ENCODE measurements at regions not wholly inside any gene's neighbourhood (a gene's known extent, or its start where the extent isn't known, plus 50 kb on each side); places are given as distances from the start of the nearest gene placed in this dataset.

DNA sequence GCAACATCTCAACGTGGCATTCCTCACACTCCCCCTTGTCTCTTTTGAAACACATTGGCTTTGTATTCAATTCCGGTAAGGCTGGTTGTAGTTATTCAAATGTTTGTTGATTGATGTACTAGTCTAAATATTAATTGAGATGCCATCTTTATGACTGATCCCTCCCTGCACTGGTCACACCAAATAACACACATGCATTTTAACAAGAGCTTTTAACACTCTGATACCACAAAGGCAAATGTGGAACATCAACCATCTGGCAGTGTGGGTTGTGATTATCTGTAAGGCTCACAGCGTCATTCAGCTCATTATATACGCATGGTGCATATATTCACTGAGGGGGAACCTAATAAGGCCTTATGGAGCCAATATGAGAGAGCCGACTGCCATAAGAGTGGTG lies 305.0 kb downstream of the TENT4A start:
- DNase-seq, result no peak

- no peak for DNase-seq
Measured at GRCh38 chr5:7018601-7019000, 305.4 kb downstream of the TENT4A start.

- DNase-seq, result no peak
Measured at GRCh38 chr5:7036192-7036835, 323.1 kb downstream of the TENT4A start.

- DNase-seq, result no peak
Measured at GRCh38 chr5:7039074-7039473, 325.8 kb downstream of the TENT4A start.

GRCh38 chr5:7040111-7040510 lies 326.9 kb downstream of the TENT4A start:
- no peak for DNase-seq

GRCh38 chr5:7043797-7044196 lies 330.6 kb downstream of the TENT4A start:
- DNase-seq, result no peak

DNA sequence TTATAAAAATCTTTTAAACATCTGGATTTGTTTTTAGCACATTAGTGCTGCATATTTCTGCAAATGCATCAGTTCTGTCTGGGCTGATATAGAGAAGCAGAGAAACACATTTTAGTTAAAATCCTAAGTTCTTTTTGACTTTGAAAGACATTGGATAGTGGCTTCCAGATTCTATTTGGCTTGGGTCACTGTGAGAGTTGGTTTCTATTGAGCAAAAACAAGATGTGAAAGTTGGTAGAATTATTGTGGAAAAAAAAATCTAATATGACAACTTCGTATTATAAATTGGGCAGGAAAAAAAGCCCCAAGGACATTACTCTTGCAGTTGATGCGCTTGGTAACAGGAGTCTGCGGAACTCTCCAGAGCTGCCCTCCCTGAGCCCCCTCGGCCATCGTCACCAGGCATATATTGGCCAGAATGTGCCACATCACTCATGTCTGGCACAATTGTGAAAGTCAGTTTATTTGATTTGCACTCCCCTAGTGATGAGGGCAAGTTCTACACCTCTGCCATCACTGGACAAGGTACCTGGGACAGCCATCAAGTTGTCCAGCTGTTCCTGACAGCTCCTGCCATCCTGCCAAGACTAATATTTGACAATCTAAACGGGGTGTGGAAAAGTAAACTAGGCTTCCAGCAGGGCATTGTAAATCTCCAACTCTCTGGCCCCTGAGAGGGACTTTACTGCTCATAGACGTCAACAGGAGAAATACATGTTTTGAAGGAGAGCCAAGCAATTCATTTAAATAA lies 334.5 kb downstream of the TENT4A start:
- DNase-seq, result no peak

DNA sequence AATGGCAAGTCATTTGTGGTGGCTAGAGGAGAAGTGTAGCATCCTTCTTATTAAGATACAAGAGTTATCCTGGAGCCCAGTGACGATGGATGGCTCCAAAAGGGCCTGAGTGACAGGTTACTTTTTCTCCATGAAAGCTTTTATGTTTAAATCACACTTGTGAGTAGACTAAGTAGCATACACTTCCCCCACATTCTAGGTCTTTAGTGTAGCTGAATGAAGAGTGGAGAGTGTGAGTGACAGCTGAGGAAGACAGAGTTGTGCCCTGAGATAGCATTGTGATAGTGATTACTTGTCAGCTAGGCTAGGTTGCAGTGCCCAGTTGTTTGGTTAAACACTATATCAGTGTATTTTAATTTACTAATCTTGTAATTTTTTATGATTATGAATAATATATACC lies 337.8 kb downstream of the TENT4A start:
- DNase-seq, result no peak

DNA sequence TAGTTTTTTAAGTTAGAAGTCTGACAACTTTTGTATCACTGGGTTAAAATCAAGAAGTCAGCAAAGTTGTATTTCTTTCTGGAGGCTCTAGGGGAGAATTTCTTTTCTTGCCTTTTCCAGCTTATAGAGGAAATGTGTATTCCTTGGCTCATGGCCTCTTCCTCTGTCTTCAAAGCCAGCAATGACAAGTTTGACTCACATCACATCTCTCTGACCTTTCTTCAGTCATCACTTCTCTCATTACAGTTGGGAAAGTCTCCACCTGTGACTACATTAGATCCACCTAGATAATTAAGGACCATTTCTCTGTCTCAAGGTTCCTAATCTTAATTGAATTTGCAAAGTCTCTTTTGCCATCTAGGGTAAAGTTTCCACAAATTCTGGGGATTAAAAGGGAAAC lies 339.9 kb downstream of the TENT4A start:
- no peak for DNase-seq

DNA sequence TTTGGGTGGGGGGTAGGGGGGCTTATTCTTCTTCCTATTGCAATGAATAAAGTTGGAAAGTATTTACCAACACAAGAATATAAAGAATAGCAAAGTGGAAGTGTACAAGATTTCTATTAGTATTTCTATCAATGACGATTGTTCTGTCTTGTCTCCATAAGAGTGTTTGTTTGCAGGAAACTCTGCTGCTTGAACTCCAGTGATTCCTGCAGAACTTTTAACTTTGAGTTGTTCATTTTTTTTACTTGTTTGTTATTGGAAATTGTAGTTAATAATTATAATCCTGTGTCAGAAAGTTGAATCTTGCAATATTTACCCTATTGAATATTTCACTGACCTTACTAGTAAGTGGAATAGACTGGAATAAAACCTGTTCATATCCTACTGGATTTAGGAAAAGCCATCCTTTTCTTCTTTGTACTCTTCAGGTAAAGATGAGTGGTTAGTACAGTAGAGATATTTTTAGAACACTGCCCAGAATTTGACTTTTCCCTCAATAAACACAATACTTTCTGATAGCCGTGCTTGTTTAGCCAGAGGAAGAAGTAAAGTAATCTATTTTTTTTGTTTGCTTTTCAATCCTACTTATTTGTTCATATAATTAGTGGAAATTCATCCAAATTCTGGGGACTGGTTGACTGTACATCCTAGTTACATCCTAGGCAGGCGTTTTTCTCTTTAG lies 340.4 kb downstream of the TENT4A start:
- DNase-seq, result no peak

- no peak for DNase-seq
Measured at GRCh38 chr5:7066471-7067235, 329.3 kb upstream of the ADCY2 start.

DNA sequence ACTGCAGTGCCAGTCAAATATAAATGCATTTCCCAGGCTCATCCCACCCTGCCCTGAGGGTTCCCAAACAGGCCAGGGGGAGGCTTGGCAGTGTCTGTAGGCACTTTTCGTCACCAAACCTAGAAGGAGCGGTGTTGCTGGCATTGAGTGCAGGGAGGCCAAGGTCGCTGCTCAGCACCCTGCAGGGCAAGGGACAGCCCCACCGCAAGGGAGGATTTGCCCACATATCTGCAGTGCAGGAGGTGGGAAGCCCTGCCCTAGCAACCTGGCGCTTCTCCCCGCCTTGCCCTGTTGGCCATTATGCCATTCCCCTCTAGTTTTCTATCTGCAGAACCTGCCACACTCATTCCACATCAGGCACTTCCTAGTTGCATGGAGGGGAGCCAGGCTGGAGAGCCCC lies 327.8 kb upstream of the ADCY2 start:
- DNase-seq, result no peak

DNA sequence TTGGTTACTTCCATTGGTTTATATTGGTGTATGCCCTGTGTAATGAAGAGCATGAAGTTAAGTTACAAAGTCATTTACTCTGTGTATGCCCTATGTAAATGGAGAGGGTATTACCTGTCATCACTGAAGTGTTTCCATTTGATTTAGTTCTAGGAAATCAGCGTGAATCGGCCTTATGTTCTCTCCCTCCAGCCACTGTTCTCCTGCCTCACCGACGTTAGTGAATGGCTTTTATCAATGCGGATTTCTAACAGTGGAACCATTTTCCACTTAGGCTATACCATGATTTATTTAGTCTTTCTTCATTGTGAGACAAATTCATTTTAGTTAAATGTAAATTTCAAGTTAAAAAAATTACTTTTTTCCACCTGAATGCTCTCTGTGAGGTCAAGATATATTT lies 327.0 kb upstream of the ADCY2 start:
- DNase-seq, result no peak

DNA sequence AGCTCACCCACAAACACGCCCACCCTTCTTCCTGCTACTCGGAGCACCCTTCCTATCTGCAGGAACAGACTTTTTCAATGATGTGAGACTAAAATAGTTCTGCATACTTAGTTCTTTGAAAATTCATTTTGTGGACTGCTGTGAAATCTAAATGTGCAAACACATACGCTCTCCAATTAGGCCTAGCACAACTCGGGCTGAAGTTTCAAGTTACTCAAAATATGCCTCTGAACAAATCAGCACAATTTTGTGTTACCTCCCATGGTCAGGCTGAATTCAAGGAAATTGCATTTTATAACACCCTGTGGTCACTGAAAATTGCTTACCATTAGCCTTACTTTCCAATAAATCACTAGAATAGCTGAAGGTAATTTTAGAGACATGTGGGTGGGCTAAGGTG lies 323.8 kb upstream of the ADCY2 start:
- no peak for DNase-seq

- DNase-seq, result no peak
Measured at GRCh38 chr5:7073666-7074065, 322.3 kb upstream of the ADCY2 start.

GRCh38 chr5:7074176-7074575 lies 321.8 kb upstream of the ADCY2 start:
- no peak for DNase-seq

DNA sequence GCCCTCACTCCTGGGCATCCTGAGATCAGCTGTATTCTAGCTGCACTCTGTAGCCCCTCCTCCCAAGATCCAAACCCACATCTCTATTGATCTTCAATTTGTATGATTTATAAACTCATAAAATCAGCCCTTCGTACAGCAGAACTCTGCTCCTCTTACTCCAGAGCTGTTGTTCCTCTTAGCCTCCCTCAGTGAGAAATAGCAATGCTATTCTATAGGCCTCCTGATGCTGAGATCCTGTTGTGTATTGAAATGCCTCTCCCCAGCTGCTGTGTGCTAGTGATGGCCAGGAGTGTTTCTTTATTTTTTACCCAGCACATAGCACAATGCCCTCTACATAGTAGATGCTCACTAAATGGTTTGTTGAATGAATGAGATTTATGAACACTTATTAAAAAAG lies 320.5 kb upstream of the ADCY2 start:
- DNase-seq, result no peak

DNA sequence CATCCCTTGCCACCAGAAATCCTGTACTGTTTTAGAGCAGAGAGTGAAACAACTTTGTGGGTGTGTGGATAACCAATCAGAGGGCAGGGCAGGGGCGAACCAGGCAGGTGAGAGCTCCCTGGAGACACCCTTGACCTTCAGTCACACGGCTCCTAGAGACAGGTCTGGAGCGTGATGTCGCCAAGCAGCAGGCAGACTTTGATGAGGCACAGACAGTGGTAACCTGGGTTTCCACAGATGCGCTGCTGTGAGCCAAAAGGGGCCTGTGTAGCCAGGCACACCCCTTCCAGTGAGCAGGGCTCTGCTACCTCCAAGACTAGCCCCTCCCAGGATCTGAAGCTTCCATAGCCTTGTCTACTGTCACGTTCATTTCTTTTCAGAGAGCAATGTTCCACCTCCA lies 317.8 kb upstream of the ADCY2 start:
- no peak for DNase-seq

DNA sequence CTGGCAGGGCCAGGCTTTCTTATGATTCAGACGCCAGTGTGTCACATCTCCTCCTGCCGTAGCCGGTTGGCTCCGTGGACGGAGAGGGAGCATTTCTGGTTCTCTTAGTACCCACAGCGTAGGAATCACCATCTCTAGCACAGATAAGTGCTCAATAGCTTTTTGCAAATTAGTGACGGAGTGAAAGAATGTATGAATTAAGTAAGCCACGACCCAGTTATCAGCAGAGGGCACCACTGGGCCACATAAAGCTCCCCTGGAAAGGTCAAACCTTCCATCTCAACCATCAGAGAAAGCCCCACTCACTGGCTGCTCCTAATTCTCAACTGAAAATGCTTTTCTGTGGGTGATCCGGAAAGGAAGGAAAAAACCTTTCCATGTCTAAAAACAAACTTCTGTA lies 317.0 kb upstream of the ADCY2 start:
- DNase-seq, result no peak

GRCh38 chr5:7080501-7080900 lies 315.4 kb upstream of the ADCY2 start:
- DNase-seq, result no peak

DNA sequence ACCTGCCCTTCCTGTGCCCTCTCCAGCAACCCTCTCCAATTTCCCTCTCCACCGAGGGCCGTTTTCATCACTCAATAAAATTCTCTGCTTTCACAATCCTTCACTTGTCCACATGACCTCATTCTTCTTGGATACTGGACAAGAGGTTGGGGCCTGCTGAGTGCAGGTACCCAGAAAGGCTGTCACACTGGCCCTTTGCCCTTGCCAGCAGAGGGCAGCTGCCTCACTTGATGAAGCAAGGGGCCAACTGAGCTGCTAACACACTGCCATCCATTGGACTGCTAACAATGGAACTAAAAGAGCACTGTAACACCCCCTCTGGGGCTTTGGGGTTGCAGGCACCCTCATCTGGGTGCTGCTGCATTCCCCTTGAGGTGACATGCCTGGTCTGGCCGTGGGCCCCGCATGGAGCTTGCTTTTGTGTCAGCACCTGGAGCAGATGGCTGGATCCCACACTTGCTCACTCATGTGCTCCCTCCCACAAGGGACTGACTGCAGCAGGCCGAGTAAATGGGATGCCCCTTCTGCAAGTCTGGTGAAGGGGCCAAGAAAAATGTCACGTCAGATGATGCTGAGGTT lies 308.1 kb upstream of the ADCY2 start:
- no peak for DNase-seq

- no peak for DNase-seq
Measured at GRCh38 chr5:7088849-7089248, 307.1 kb upstream of the ADCY2 start.

- no peak for DNase-seq
Measured at GRCh38 chr5:7094626-7095025, 301.3 kb upstream of the ADCY2 start.

Measured in activated gamma-delta T cell (primary cell).